CD4-positive, alpha-beta T cell (primary cell): ENCODE measurements at regions not wholly inside any gene's neighbourhood (a gene's known extent, or its start where the extent isn't known, plus 50 kb on each side); places are given as distances from the start of the nearest gene placed in this dataset.

ENCODE experiments used
- ATAC-seq: fragments of 200-7000 bp; cut with Tn5 transposase; one replicate; pipeline ENCODE4 v1.10.0; 2022; ENCODE audit warnings: mild to moderate bottlenecking; ENCODE audit not compliant: poor library complexity
- CTCF ChIA-PET: fragments of 350-600 bp; sonication (Branson Sonifier 250); formaldehyde crosslinking; loops from one replicate; lab custom pipeline; 2021; ENCODE audit warnings: antibody characterized with exemption, inconsistent platforms; lab: Charles Lee
- POLR2A ChIA-PET: fragments of 350-600 bp; sonication (Branson Sonifier 250); formaldehyde crosslinking; loops from one replicate; lab custom pipeline; 2021; ENCODE audit warnings: antibody characterized with exemption, inconsistent platforms; lab: Charles Lee
- DNase-seq, 14 experiments: peaks; one replicate each; pipeline ENCODE4 v3.0.0-alpha.2; 2013 to 2020; ENCODE audit warnings: mixed read lengths in 2 of 14
- H3K27ac ChIP-seq, 2 donors: one replicate each; pipeline versions ENCODE4 v1.5.1 to v1.7.0; 2013; ENCODE audit warnings: low read length in 2 of 2, low read depth in 1 of 2, mild to moderate bottlenecking in 1 of 2
- H3K27me3 ChIP-seq, 2 experiments: 1 replicate in 1 of 2; 2 replicates in 1 of 2; pipeline versions ENCODE4 v1.6.1 to v1.7.0; 2013; ENCODE audit warnings: low read length in 2 of 2, control low read depth in 1 of 2, mild to moderate bottlenecking in 1 of 2, moderate library complexity in 1 of 2; ENCODE audit not compliant: insufficient read depth in 2 of 2, control insufficient read depth in 1 of 2
- H3K36me3 ChIP-seq: one replicate; pipeline ENCODE4 v1.6.1; 2013; ENCODE audit warnings: low read length, control low read depth; ENCODE audit not compliant: insufficient read depth
- H3K4me1 ChIP-seq: one replicate; pipeline ENCODE4 v1.6.1; 2013; ENCODE audit warnings: low read length, control low read depth; ENCODE audit not compliant: insufficient read depth
- H3K4me3 ChIP-seq: one replicate; pipeline ENCODE4 v1.5.1; 2013; ENCODE audit warnings: mild to moderate bottlenecking, low read length, moderate library complexity
- H3K9me3 ChIP-seq, 2 experiments: 1 replicate in 1 of 2; 2 replicates in 1 of 2; pipeline versions ENCODE4 v1.6.1 to v1.7.0; 2013; ENCODE audit warnings: low read length in 2 of 2, mild to moderate bottlenecking in 2 of 2, control low read depth in 1 of 2, moderate library complexity in 1 of 2; ENCODE audit not compliant: control insufficient read depth in 1 of 2, insufficient read depth in 1 of 2
- H3K27ac Mint-ChIP-seq: one replicate; pipeline ENCODE4 v1.8.0; 2020; ENCODE audit warnings: mixed read lengths
- H3K27me3 Mint-ChIP-seq: one replicate; pipeline ENCODE4 v1.8.0; 2021; ENCODE audit warnings: mixed read lengths
- H3K36me3 Mint-ChIP-seq: one replicate; pipeline ENCODE4 v1.8.0; 2021; ENCODE audit warnings: low read depth, mixed read lengths
- H3K4me1 Mint-ChIP-seq: one replicate; pipeline ENCODE4 v1.8.0; 2021; ENCODE audit warnings: low read depth, mixed read lengths
- H3K4me3 Mint-ChIP-seq: one replicate; pipeline ENCODE4 v1.8.0; 2020; ENCODE audit warnings: mild to moderate bottlenecking, mixed read lengths
- H3K9me3 Mint-ChIP-seq: one replicate; pipeline ENCODE4 v1.8.0; 2020; ENCODE audit warnings: mixed read lengths
- CTCF ChIP-seq: fragments of 200-600 bp; IDR thresholded peaks from one replicate; pipeline ENCODE4 v1.8.0; 2022; ENCODE audit warnings: antibody characterized with exemption, mild to moderate bottlenecking
- intact Hi-C, 2 experiments: fragments of 100-400 bp; cut with DNase I in 1 of 2; cut with micrococcal nuclease in 1 of 2; formaldehyde crosslinking; loops; one replicate each; pipeline versions ENCODE4 v1.15.1 to v1.9.0; 2023 to 2025; cut with DNase I, micrococcal nuclease

DNA sequence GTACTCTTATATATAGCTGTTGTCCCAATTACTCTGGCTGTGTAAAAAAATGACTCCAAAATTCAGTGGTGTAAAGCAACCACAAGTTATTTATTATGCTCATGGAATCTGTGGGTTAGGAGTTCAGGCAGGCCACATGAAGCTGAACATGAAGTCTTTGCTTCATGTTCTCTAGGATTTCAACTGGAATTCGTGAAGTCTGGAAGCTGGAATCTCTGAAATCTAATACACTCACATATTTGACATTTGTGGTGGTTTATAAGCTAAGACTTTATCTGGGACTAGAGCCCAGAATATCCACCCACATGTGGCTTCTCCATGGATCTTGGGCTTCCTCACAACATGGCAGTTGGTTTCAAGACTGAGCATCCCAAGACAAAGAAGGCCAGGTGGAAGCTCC lies 430.6 kb downstream of the MIAT start:
- Histone ChIP-seq H3K4me3 (no peak overlapping the region), H3K27me3 (peaks cover 8 to 16% of the 10 kb centered on the region in 2 experiments), H3K36me3 (no peaks in the 10 kb centered on the region), H3K4me1 (no peaks in the 10 kb centered on the region), H3K27ac (no peak overlapping the region), H3K9me3 (peaks cover 9 to 18% of the 10 kb centered on the region in 2 experiments)
- no peak for TF ChIP-seq CTCF
- H3K4me3 Mint-ChIP-seq, result no peak overlapping the region
- ChIA-PET POLR2A (no interaction called here), CTCF (no interaction called here)
- no peaks in the 10 kb centered on the region for H3K9me3 Mint-ChIP-seq
- intact Hi-C loops, result no loop called here
- peaks cover 29% of the 10 kb centered on the region for H3K27me3 Mint-ChIP-seq
- H3K4me1 Mint-ChIP-seq, result no peaks in the 10 kb centered on the region
- DNase-seq, result no peak
- H3K27ac Mint-ChIP-seq, result no peak overlapping the region
- no peaks in the 10 kb centered on the region for H3K36me3 Mint-ChIP-seq
- ATAC-seq, result no peak

- CTCF ChIA-PET, result no interaction called here
- POLR2A ChIA-PET, result no interaction called here
- Histone ChIP-seq H3K27ac (no peak overlapping the region), H3K4me3 (no peak overlapping the region), H3K27me3 (peaks cover 8 to 16% of the 10 kb centered on the region in 2 experiments), H3K9me3 (peaks cover 9 to 18% of the 10 kb centered on the region in 2 experiments), H3K4me1 (no peaks in the 10 kb centered on the region), H3K36me3 (no peaks in the 10 kb centered on the region)
- Mint-ChIP-seq H3K36me3 (no peaks in the 10 kb centered on the region), H3K4me1 (no peaks in the 10 kb centered on the region), H3K27me3 (peaks cover 28% of the 10 kb centered on the region), H3K9me3 (no peaks in the 10 kb centered on the region), H3K27ac (no peak overlapping the region), H3K4me3 (no peak overlapping the region)
- ATAC-seq (no peak), DNase-seq (no peak)
- intact Hi-C loops, result no loop called here
- TF ChIP-seq CTCF, result no peak
These were observed 431.9 kb downstream of the MIAT start for GRCh38 chr22:27089264-27089663.

GRCh38 chr22:27090611-27091011 lies 433.2 kb downstream of the MIAT start:
- no peaks in the 10 kb centered on the region for H3K4me1 Mint-ChIP-seq

More at GRCh38 chr22:27090611-27091011, 433.2 kb downstream of the MIAT start:
- Histone ChIP-seq H3K36me3 (no peaks in the 10 kb centered on the region), H3K4me1 (no peaks in the 10 kb centered on the region), H3K4me3 (no peak overlapping the region), H3K9me3 (peaks cover 9 to 18% of the 10 kb centered on the region in 2 experiments), H3K27me3 (peaks cover 6 to 18% of the 10 kb centered on the region in 2 experiments), H3K27ac (no peak overlapping the region)
- no peak for TF ChIP-seq CTCF
- intact Hi-C loops, result loop anchor here in 1 of 2 experiments (10.0 kb wide), 1 partner anchor 76 kb away; no protein-coding TSS in a partner anchor
- Mint-ChIP-seq H3K36me3 (no peaks in the 10 kb centered on the region), H3K27ac (no peak overlapping the region), H3K4me3 (no peak overlapping the region), H3K27me3 (peaks cover 21% of the 10 kb centered on the region), H3K9me3 (no peaks in the 10 kb centered on the region)
- ChIA-PET POLR2A (no interaction called here), CTCF (no interaction called here)
- ATAC-seq (no peak), DNase-seq (no peak)
